ENCODE measurements at regions not wholly inside any gene's neighbourhood (a gene's known extent, or its start where the extent isn't known, plus 50 kb on each side); places are given as distances from the start of the nearest gene placed in this dataset.

DNA sequence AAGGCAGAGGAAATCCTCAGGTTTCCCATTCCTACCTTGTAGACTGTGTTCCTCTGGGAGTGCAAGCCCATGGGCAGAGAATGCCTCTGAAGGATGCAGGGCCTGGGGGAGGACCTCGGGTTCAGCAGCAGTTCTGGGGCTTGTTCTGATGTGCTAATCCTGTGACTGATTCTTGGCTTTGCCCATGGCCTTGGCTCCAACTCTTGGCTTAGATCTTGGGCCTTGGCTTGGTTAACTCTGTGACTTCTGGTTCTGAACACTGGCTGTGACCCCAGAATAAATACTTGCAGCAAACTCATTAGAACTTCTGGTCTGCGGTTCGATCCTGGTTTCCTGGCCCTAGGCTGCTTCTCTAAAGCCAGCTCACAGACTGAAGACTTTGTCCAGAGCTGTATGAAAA lies 366.9 kb upstream of the ZEB2 start:
- no peaks in the 10 kb centered on the region for H3K27me3 ChIP-seq (ENCODE audit: control insufficient read depth, insufficient read depth, low read length)
- TF ChIP-seq, protein P1, sequence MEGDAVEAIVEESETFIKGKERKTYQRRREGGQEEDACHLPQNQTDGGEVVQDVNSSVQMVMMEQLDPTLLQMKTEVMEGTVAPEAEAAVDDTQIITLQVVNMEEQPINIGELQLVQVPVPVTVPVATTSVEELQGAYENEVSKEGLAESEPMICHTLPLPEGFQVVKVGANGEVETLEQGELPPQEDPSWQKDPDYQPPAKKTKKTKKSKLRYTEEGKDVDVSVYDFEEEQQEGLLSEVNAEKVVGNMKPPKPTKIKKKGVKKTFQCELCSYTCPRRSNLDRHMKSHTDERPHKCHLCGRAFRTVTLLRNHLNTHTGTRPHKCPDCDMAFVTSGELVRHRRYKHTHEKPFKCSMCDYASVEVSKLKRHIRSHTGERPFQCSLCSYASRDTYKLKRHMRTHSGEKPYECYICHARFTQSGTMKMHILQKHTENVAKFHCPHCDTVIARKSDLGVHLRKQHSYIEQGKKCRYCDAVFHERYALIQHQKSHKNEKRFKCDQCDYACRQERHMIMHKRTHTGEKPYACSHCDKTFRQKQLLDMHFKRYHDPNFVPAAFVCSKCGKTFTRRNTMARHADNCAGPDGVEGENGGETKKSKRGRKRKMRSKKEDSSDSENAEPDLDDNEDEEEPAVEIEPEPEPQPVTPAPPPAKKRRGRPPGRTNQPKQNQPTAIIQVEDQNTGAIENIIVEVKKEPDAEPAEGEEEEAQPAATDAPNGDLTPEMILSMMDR (IDR thresholded peaks at IDR 0.05; ENCODE audit: insufficient read depth, low read length, severe bottlenecking) = no peak
- no peaks in the 10 kb centered on the region for H3K36me3 ChIP-seq (ENCODE audit: control insufficient read depth, insufficient read depth, low read length)
- FAIRE-seq (no peak), DNase-seq (ENCODE audit: low read depth) (no peak)
- H3K4me3 ChIP-seq (ENCODE audit: low read depth, low read length) = no peak overlapping the region

DNA sequence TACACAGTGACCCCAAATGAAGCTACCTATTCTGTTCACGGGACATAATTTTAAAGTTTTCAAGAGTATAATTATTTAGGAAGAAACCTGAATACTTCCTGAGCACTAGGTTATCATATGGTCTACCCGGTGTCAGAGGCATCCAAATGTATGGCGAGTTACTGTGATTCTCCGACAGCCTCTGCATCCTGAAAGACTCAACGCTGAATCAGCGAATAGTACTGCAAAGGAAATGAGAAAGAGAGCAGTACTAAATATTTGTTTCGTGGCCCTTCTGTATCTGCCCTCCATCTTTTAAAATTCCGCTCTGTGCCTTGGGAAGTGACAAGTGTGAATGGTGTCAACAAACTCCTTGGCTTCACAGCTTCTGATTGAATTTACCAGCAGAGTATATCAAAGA lies 358.0 kb upstream of the ZEB2 start:
- no peak for DNase-seq (ENCODE audit: low read depth)
- TF ChIP-seq, protein P1 (IDR thresholded peaks at IDR 0.05; ENCODE audit: insufficient read depth, low read length, severe bottlenecking) = no peak
- H3K4me3 ChIP-seq (ENCODE audit: low read depth, low read length) = no peak overlapping the region
- FAIRE-seq = no peak
- no peaks in the 10 kb centered on the region for H3K36me3 ChIP-seq (ENCODE audit: control insufficient read depth, insufficient read depth, low read length)
- H3K27me3 ChIP-seq (ENCODE audit: control insufficient read depth, insufficient read depth, low read length) = no peaks in the 10 kb centered on the region

DNA sequence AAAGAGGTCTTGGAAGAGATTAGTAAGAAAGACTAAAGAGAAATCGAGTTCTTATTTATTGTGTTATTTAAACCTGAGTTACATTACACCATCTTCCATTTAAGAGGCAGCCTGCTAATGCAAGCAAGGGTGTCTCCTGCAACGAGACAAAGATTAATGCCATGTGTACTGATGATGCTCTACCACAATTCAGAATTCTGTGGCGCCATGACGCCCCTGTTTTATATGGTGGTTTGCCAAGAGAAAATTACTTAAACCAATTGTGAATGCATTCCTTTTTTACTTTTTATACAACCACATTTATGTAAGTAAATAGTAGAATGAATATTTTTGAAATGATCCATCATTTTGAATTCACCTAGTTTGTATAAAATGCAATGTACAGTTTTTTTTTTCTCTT lies 356.1 kb upstream of the ZEB2 start:
- TF ChIP-seq, protein P1 (IDR thresholded peaks at IDR 0.05; ENCODE audit: insufficient read depth, low read length, severe bottlenecking) = no peak
- no peak for DNase-seq (ENCODE audit: low read depth)
- no peak for FAIRE-seq

DNA sequence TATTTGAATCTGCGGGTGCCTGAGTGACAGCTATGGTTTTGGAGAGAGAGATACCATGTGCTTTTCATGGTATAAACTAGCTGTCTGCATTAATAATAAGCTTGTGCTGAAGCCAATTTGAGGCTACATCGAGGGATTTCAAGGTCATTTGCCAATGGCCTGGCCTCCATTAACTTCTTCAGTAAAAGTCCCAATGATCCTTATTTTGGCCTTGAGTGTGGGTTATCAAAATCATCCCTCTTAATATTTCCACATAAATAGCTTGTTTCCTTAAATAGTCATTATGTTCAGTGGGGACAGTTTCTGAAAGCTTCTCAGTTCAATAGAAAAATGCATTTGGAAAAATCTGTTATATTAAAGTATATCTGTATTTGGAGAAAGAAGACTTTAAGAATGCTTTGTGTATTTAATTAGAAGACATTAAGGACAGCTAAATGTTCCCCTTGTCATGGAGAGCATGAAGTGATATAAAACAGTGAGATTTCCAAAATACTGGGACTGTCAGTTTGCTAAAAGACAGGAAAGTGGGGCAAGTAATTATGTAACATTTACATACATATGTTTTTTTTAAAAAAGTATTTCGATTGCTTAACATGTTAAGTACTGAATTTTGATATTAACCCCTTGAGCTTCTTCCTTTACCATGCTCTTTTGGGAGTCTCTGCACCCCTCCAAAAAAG lies 355.5 kb upstream of the ZEB2 start:
- TF ChIP-seq, protein P1 (IDR thresholded peaks at IDR 0.05; ENCODE audit: insufficient read depth, low read length, severe bottlenecking) = no peak
- H3K4me3 ChIP-seq (ENCODE audit: low read depth, low read length) = no peak overlapping the region
- no peak for FAIRE-seq
- DNase-seq (ENCODE audit: low read depth) = no peak
- no peaks in the 10 kb centered on the region for H3K36me3 ChIP-seq (ENCODE audit: control insufficient read depth, insufficient read depth, low read length)
- H3K27me3 ChIP-seq (ENCODE audit: control insufficient read depth, insufficient read depth, low read length) = no peaks in the 10 kb centered on the region

More for the DNA sequence above, 356.1 kb upstream of the ZEB2 start:
- Histone ChIP-seq H3K36me3 (ENCODE audit: control insufficient read depth, insufficient read depth, low read length) (no peaks in the 10 kb centered on the region), H3K27me3 (ENCODE audit: control insufficient read depth, insufficient read depth, low read length) (no peaks in the 10 kb centered on the region), H3K4me3 (ENCODE audit: low read depth, low read length) (no peak overlapping the region)

DNA sequence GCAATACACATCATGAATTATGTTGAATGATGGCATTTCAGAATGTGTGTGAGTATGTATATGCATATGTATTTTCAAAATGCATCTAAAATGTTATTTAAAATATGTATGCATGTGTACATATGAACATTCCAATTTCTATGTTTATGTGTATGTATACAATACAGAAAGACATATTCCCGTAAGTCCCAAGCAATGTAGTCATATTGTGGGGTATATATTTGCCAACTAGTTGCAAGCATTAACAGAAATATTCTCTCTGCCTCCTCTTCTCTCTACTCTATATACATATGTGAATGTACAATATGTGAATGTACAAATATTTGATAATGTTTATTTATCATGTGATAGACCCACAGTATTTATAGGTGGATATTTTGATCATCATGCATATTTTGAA lies 345.8 kb upstream of the ZEB2 start:
- H3K36me3 ChIP-seq (ENCODE audit: control insufficient read depth, insufficient read depth, low read length) = no peaks in the 10 kb centered on the region
- DNase-seq (ENCODE audit: low read depth) (no peak), FAIRE-seq (no peak)
- H3K4me3 ChIP-seq (ENCODE audit: low read depth, low read length) = no peak overlapping the region
- TF ChIP-seq, protein P1 (IDR thresholded peaks at IDR 0.05; ENCODE audit: insufficient read depth, low read length, severe bottlenecking) = no peak
- no peaks in the 10 kb centered on the region for H3K27me3 ChIP-seq (ENCODE audit: control insufficient read depth, insufficient read depth, low read length)

DNA sequence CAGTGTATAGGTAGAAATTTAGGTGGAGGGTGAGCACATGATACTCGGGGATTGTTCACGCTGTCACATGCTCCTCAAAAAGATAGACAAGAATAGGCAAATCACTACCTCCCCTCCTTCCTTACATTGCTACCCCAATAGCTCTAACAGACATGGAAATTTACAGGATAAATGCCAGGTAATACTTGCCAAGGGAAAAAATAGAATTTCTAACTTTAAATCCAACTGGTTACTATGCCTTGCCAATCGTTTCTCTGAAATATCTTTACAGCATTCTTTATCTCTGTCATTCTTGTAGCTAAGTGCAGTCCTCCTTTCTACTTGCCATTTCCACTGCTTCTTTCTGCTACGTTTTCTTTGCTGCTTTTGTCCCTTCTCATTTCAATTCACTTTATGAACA lies 339.8 kb upstream of the ZEB2 start:
- no peaks in the 10 kb centered on the region for H3K36me3 ChIP-seq (ENCODE audit: control insufficient read depth, insufficient read depth, low read length)
- no peaks in the 10 kb centered on the region for H3K27me3 ChIP-seq (ENCODE audit: control insufficient read depth, insufficient read depth, low read length)
- TF ChIP-seq, protein P1 (IDR thresholded peaks at IDR 0.05; ENCODE audit: insufficient read depth, low read length, severe bottlenecking) = no peak
- H3K4me3 ChIP-seq (ENCODE audit: low read depth, low read length) = no peak overlapping the region
- DNase-seq (ENCODE audit: low read depth) (no peak), FAIRE-seq (no peak)

Measured in bronchial epithelial cell (primary cell).